GM12878 (cell line): ENCODE measurements at regions not wholly inside any gene's neighbourhood (a gene's known extent, or its start where the extent isn't known, plus 50 kb on each side); places are given as distances from the start of the nearest gene placed in this dataset.

ENCODE experiments used
- ATAC-seq: fragments of 200-7000 bp; cut with Tn5 transposase; 3 replicates; pipeline ENCODE4 v1.9.1; 2020; ENCODE audit warnings: mild to moderate bottlenecking, moderate library complexity
- BruUV-seq: library from RNA; stranded (reverse); fragments of 400-500 nt; replicated peaks from 2 replicates; lab custom pipeline; 2021; lab: Mats Ljungman, UMichigan
- CTCF ChIA-PET: fragments of 300-600 bp; sonication (Branson Sonifier 250); formaldehyde crosslinking; extraction: SDS; loops from one replicate; lab custom pipeline; 2021; ENCODE audit warnings: inconsistent platforms; lab: Yijun Ruan, JAX
- POLR2A ChIA-PET: fragments of 350-600 bp; formaldehyde crosslinking; extraction: SDS; loops from one replicate; lab custom pipeline; 2021; ENCODE audit warnings: inconsistent platforms; lab: Charles Lee
- RAD21 ChIA-PET: fragments of 300-600 bp; sonication (Branson Sonifier 250); formaldehyde crosslinking; loops from one replicate; lab custom pipeline; 2023; ENCODE audit warnings: antibody characterized with exemption; ENCODE audit not compliant: unreplicated experiment; lab: Charles Lee
- SMC1A ChIA-PET: fragments of 300-600 bp; sonication (Branson Sonifier 250); formaldehyde crosslinking; loops from one replicate; lab custom pipeline; 2023; ENCODE audit not compliant: unreplicated experiment, uncharacterized antibody; lab: Charles Lee
- DNase-seq: peaks from one replicate; pipeline ENCODE4 v3.0.0-alpha.2; 2011; ENCODE audit warnings: low read depth, low spot score
- FAIRE-seq: peaks from 3 replicates; lab custom pipeline; 2011; peaks lifted over from hg19 to GRCh38; lab: Jason Lieb, UNC
- H2AFZ ChIP-seq: 2 replicates; pipeline ENCODE4 v1.6.0; 2011; ENCODE audit warnings: low read depth, low read length, control low read depth; ENCODE audit not compliant: control insufficient read depth
- H3K27ac ChIP-seq: 2 replicates; pipeline ENCODE4 v1.5.1; 2011; ENCODE audit warnings: control low read depth; ENCODE audit not compliant: control insufficient read depth, insufficient read depth
- H3K27me3 ChIP-seq, 2 experiments: replicated peaks in 1 of 2; 2 replicates each; pipeline versions ENCODE4 v1.6.0 to v1.6.1; 2011; ENCODE audit warnings: low read length in 1 of 2; ENCODE audit not compliant: control insufficient read depth in 2 of 2, insufficient read depth in 2 of 2
- H3K36me3 ChIP-seq, 2 experiments: 2 replicates each; pipeline ENCODE4 v1.5.1; 2011; ENCODE audit warnings: low read length in 1 of 2; ENCODE audit not compliant: control insufficient read depth in 2 of 2, insufficient read depth in 2 of 2
- H3K4me1 ChIP-seq: 2 replicates; pipeline ENCODE4 v1.6.1; 2011; ENCODE audit warnings: mild to moderate bottlenecking, low read length, moderate library complexity, mixed read lengths; ENCODE audit not compliant: control insufficient read depth, insufficient read depth
- H3K4me2 ChIP-seq: 2 replicates; pipeline ENCODE4 v1.6.0; 2011; ENCODE audit warnings: control low read depth; ENCODE audit not compliant: control insufficient read depth, insufficient read depth
- H3K4me3 ChIP-seq: fragments of 200-600 bp; sonication (generic); 2 replicates; pipeline ENCODE4 v1.5.1; 2016
- H3K79me2 ChIP-seq: 2 replicates; pipeline ENCODE4 v1.6.0; 2011; ENCODE audit warnings: low read length; ENCODE audit not compliant: control insufficient read depth, insufficient read depth
- H3K9ac ChIP-seq: 2 replicates; pipeline ENCODE4 v1.8.0; 2011; ENCODE audit warnings: low read length, control low read depth, mixed read lengths; ENCODE audit not compliant: control insufficient read depth, insufficient read depth
- H3K9me3 ChIP-seq: replicated peaks from 3 replicates; pipeline ENCODE4 v1.5.1; 2011; ENCODE audit warnings: mild to moderate bottlenecking, low read length; ENCODE audit not compliant: control insufficient read depth, insufficient read depth
- H4K20me1 ChIP-seq: 2 replicates; pipeline ENCODE4 v1.6.0; 2011; ENCODE audit not compliant: control insufficient read depth, insufficient read depth
- ASH2L ChIP-seq: fragments of 300-600, 200-600 bp; sonication (generic); IDR thresholded peaks from 2 replicates; pipeline ENCODE4 v1.6.1; 2017; ENCODE audit warnings: low read depth, mild to moderate bottlenecking, borderline replicate concordance
- CEBPB ChIP-seq, 2 experiments: fragments of 150-350 bp in 1 of 2; IDR thresholded peaks; 2 replicates each; pipeline ENCODE4 v1.6.1; 2012 to 2014; ENCODE audit warnings: low read depth in 2 of 2, low read length in 2 of 2, borderline replicate concordance in 1 of 2, inconsistent platforms in 1 of 2
- ETV6 ChIP-seq, 2 experiments: fragments of 450-650 bp in 1 of 2; IDR thresholded peaks in 1 of 2; conservative IDR thresholded peaks in 1 of 2; 2 replicates each; pipeline ENCODE4 v1.6.1; 2014; ENCODE audit warnings: antibody characterized with exemption in 1 of 2, borderline replicate concordance in 1 of 2, low read depth in 1 of 2, mild to moderate bottlenecking in 1 of 2, moderate library complexity in 1 of 2
- GATAD2B ChIP-seq: fragments of 450-650 bp; conservative IDR thresholded peaks from 2 replicates; pipeline ENCODE4 v1.6.1; 2017; ENCODE audit warnings: low read depth, mild to moderate bottlenecking, moderate library complexity
- HCFC1 ChIP-seq: fragments of 150-350 bp; IDR thresholded peaks from 2 replicates; pipeline ENCODE4 v1.6.1; 2014; ENCODE audit warnings: low read length
- MYC ChIP-seq: IDR thresholded peaks from 2 replicates; pipeline ENCODE4 v1.6.1; 2011; ENCODE audit warnings: mild to moderate bottlenecking, low read length, moderate library complexity, inconsistent platforms; ENCODE audit not compliant: insufficient read depth, insufficient replicate concordance, insufficient read length, severe bottlenecking
- PAX8 ChIP-seq: fragments of 450-650 bp; IDR thresholded peaks from 2 replicates; pipeline ENCODE4 v1.6.1; 2017; ENCODE audit warnings: mild to moderate bottlenecking, moderate library complexity
- SIX5 ChIP-seq: IDR thresholded peaks from 2 replicates; pipeline ENCODE4 v1.6.1; 2011; ENCODE audit warnings: mild to moderate bottlenecking, low read depth, low read length, moderate library complexity; ENCODE audit not compliant: severe bottlenecking
- SMAD1 ChIP-seq: fragments of 450-650 bp; IDR thresholded peaks from 2 replicates; pipeline ENCODE4 v1.6.1; 2018; ENCODE audit warnings: mild to moderate bottlenecking, low read depth; ENCODE audit not compliant: partially characterized antibody
- USF1 ChIP-seq: IDR thresholded peaks from 2 replicates; pipeline ENCODE4 v1.6.1; 2011; ENCODE audit warnings: borderline replicate concordance, low read depth, mild to moderate bottlenecking, moderate library complexity, mixed read lengths, low read length; ENCODE audit not compliant: insufficient read depth; ENCODE audit errors: extremely low read length
- ZNF687 ChIP-seq: fragments of 450-650 bp; IDR thresholded peaks from 2 replicates; pipeline ENCODE4 v1.6.1; 2017; ENCODE audit warnings: mild to moderate bottlenecking, moderate library complexity
- WGBS: methylation state at CpG from one replicate; pipeline ENCODE4 v1.1.6; 2016; ENCODE audit warnings: low lambda C conversion rate; ENCODE audit not compliant: insufficient replicate concordance, insufficient coverage; ENCODE audit errors: missing lambda C conversion rate; 5-methylcytosine and 5-hydroxymethylcytosine counted together
- in situ Hi-C: fragments of 300-500 bp; cut with MboI; formaldehyde crosslinking; loops from 9 replicates; pipeline ENCODE4 v1.14.3; 2018; ENCODE audit warnings: mixed read lengths
- intact Hi-C: fragments of 100-400 bp; cut with micrococcal nuclease; formaldehyde crosslinking; loops from one replicate; pipeline ENCODE4 v1.14.2; 2022; ENCODE audit not compliant: unreplicated experiment

- ATAC-seq = no peak
Measured at GRCh38 chr9:73553295-73553694, 401.6 kb downstream of the ANXA1 start.

More at GRCh38 chr9:73553295-73553694, 401.6 kb downstream of the ANXA1 start:
- intact Hi-C loops (no loop called here), in situ Hi-C loops (loop anchor here (10.0 kb wide), 1 partner anchor 62 kb away; no protein-coding TSS in a partner anchor)
- no peak overlapping the region for H3K4me3 ChIP-seq
- no peaks in the 10 kb centered on the region for H4K20me1 ChIP-seq
- TF ChIP-seq ZNF687 (no peak), SMAD1 (no peak), HCFC1 (no peak), USF1 (no peak), ASH2L (no peak), ETV6 (conservative IDR thresholded peaks at IDR 0.05 in 1 of 2, IDR thresholded peaks at IDR 0.05 in 1 of 2; ENCODE audit: borderline replicate concordance in 1 of 2, low read depth in 1 of 2) (no peak), MYC (no peak), CEBPB (IDR thresholded peaks at IDR 0.05; ENCODE audit: borderline replicate concordance in 1 of 2, low read depth in 2 of 2, low read length in 2 of 2) (no peak), GATAD2B (no peak), PAX8 (no peak), SIX5 (no peak)
- H3K4me1 ChIP-seq = no peaks in the 10 kb centered on the region
- no peaks in the 10 kb centered on the region for H3K79me2 ChIP-seq
- H2AFZ ChIP-seq = no peak overlapping the region
- WGBS = 14% methylated on average over 3 of the region's 3 CpGs
- ChIA-PET RAD21 (interaction anchor here (0.8 kb wide), 1 partner anchor 352 kb away, joined by 3 read pairs; no protein-coding TSS in a partner anchor), POLR2A (no interaction called here), SMC1A (no interaction called here), CTCF (no interaction called here)
- BruUV-seq = no TSS peak
- FAIRE-seq (no peak), DNase-seq (no peak)
- H3K27ac ChIP-seq = no peak overlapping the region
- no peaks in the 10 kb centered on the region for H3K9me3 ChIP-seq
- no peaks in the 10 kb centered on the region for H3K36me3 ChIP-seq
- H3K27me3 ChIP-seq = no peaks in the 10 kb centered on the region
- H3K9ac ChIP-seq = no peak overlapping the region
- H3K4me2 ChIP-seq = no peak overlapping the region
